Right lobe of liver (tissue), 4 donors: ENCODE measurements at regions not wholly inside any gene's neighbourhood (a gene's known extent, or its start where the extent isn't known, plus 50 kb on each side); places are given as distances from the start of the nearest gene placed in this dataset.

Experiments
- POLR2A ChIP-seq: fragments of 450-650 bp; IDR thresholded peaks from one replicate; pipeline ENCODE4 v1.6.1; 2017; ENCODE audit warnings: antibody characterized with exemption, mild to moderate bottlenecking
- TF ChIP-seq, protein P1 (sequence below), 4 donors: fragments of 200-600 bp in 3 of 4; fragments of 450-650 bp in 1 of 4; IDR thresholded peaks; one replicate each; pipeline versions ENCODE4 v1.5.1 to v1.8.0; 2016 to 2022; ENCODE audit warnings: antibody characterized with exemption in 4 of 4, mild to moderate bottlenecking in 2 of 4
- donor health status: DM: no; HTN: no; CAD: no.
- donor health status: DM: no; HTN: no; CAD: no.
- donor health status: DM: no; HTN: yes; CAD: no.

DNA sequence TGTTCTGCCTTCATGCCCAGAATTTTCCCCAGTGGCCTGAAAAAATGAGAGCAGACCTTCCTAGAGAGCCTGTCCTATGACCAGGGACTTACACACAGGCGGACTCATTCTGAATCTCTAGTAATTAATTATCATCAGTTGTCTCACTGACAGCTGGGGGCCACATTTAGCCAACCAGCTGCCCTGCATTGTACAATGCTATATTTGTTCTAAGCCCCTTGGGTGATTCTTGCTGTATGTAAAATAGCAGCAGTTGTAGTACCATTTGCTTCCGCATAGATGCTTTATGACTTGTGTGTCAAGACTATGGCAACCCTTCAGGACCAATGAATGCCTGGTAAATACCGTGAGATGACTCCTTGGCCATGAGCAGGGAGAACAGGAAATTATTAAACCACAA, 415.4 kb upstream of the SEMA6A start:
- TF ChIP-seq, protein P1, sequence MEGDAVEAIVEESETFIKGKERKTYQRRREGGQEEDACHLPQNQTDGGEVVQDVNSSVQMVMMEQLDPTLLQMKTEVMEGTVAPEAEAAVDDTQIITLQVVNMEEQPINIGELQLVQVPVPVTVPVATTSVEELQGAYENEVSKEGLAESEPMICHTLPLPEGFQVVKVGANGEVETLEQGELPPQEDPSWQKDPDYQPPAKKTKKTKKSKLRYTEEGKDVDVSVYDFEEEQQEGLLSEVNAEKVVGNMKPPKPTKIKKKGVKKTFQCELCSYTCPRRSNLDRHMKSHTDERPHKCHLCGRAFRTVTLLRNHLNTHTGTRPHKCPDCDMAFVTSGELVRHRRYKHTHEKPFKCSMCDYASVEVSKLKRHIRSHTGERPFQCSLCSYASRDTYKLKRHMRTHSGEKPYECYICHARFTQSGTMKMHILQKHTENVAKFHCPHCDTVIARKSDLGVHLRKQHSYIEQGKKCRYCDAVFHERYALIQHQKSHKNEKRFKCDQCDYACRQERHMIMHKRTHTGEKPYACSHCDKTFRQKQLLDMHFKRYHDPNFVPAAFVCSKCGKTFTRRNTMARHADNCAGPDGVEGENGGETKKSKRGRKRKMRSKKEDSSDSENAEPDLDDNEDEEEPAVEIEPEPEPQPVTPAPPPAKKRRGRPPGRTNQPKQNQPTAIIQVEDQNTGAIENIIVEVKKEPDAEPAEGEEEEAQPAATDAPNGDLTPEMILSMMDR (IDR thresholded peaks at IDR 0.05): no peak
- TF ChIP-seq POLR2A: no peak
